PC-3 (cell line): ENCODE measurements at regions not wholly inside any gene's neighbourhood (a gene's known extent, or its start where the extent isn't known, plus 50 kb on each side); places are given as distances from the start of the nearest gene placed in this dataset.

Experiments
- ATAC-seq: fragments of 200-7000 bp; cut with Tn5 transposase; 2 replicates; pipeline ENCODE4 v1.9.1; 2020; ENCODE audit warnings: mild to moderate bottlenecking, moderate library complexity
- BruUV-seq: library from RNA; stranded (reverse); fragments of 400-500 nt; replicated peaks from 2 replicates; lab custom pipeline; 2021; lab: Mats Ljungman, UMichigan
- CTCF ChIA-PET: fragments of 300-600 bp; sonication (Branson Sonifier 250); formaldehyde crosslinking; loops from one replicate; lab custom pipeline; 2022; ENCODE audit warnings: antibody characterized with exemption; lab: Charles Lee
- POLR2A ChIA-PET: fragments of 300-600 bp; sonication (Branson Sonifier 250); formaldehyde crosslinking; loops from one replicate; lab custom pipeline; 2022; ENCODE audit warnings: antibody characterized with exemption; ENCODE audit not compliant: unreplicated experiment; lab: Charles Lee
- DNase-seq: peaks from one replicate; pipeline ENCODE4 v3.0.0-alpha.2; 2015
- H2AFZ ChIP-seq: fragments of 300-600 bp; sonication (generic); 2 replicates; pipeline ENCODE4 v1.6.0; 2016; ENCODE audit warnings: antibody characterized with exemption, low read length
- H3F3A ChIP-seq: fragments of 300-600 bp; sonication (generic); one replicate; pipeline ENCODE4 v1.6.0; 2017; ENCODE audit warnings: antibody characterized with exemption, low read length, control low read depth, mild to moderate bottlenecking; ENCODE audit not compliant: unreplicated experiment
- H3K27ac ChIP-seq: fragments of 300-600 bp; sonication (generic); 2 replicates; pipeline ENCODE4 v1.5.1; 2016; ENCODE audit warnings: mild to moderate bottlenecking, low read length
- H3K27me3 ChIP-seq: fragments of 300-600 bp; sonication (generic); 2 replicates; pipeline ENCODE4 v1.6.1; 2016; ENCODE audit warnings: low read length, mixed read lengths
- H3K36me3 ChIP-seq: fragments of 300-600 bp; sonication (generic); 2 replicates; pipeline ENCODE4 v1.6.1; 2016; ENCODE audit warnings: low read depth, mixed run types, low read length, mixed read lengths
- H3K4me1 ChIP-seq: fragments of 300-600 bp; sonication (generic); 2 replicates; pipeline ENCODE4 v1.5.1; 2016; ENCODE audit warnings: low read length; ENCODE audit not compliant: insufficient read depth
- H3K4me2 ChIP-seq: fragments of 300-600 bp; sonication (generic); 2 replicates; pipeline ENCODE4 v1.6.0; 2016; ENCODE audit warnings: low read length
- H3K4me3 ChIP-seq: fragments of 300-600 bp; sonication (generic); 2 replicates; pipeline ENCODE4 v1.5.1; 2016; ENCODE audit warnings: mild to moderate bottlenecking, low read length, mixed read lengths
- H3K79me2 ChIP-seq: fragments of 300-600 bp; sonication (generic); 2 replicates; pipeline ENCODE4 v1.6.1; 2017; ENCODE audit warnings: low read length, mixed read lengths
- H3K9ac ChIP-seq: fragments of 300-600 bp; sonication (generic); 2 replicates; pipeline ENCODE4 v1.6.0; 2016; ENCODE audit warnings: mild to moderate bottlenecking, low read length
- H3K9me2 ChIP-seq: fragments of 300-600 bp; sonication (generic); replicated peaks from 2 replicates; pipeline ENCODE4 v1.6.1; 2016; ENCODE audit warnings: mixed run types, low read length, mixed read lengths
- H3K9me3 ChIP-seq: fragments of 300-600 bp; sonication (generic); 2 replicates; pipeline ENCODE4 v1.6.1; 2016; ENCODE audit warnings: low read length, mixed read lengths
- H4K20me1 ChIP-seq: fragments of 300-600 bp; sonication (generic); 2 replicates; pipeline ENCODE4 v1.6.1; 2016; ENCODE audit warnings: low read length, mixed read lengths
- EZH2 ChIP-seq: fragments of 300-600 bp; sonication (generic); IDR thresholded peaks from one replicate; pipeline ENCODE4 v1.6.1; 2017; ENCODE audit warnings: antibody characterized with exemption, mild to moderate bottlenecking, low read length; ENCODE audit not compliant: unreplicated experiment
- EZH2phosphoT487 ChIP-seq: fragments of 300-600 bp; sonication (generic); IDR thresholded peaks from 2 replicates; pipeline ENCODE4 v1.6.1; 2018; ENCODE audit warnings: mild to moderate bottlenecking, antibody characterized with exemption, low read length, borderline replicate concordance
- intact Hi-C: fragments of 100-400 bp; cut with micrococcal nuclease; formaldehyde crosslinking; loops from 2 replicates; pipeline ENCODE4 v1.9.0; 2023
- TF ChIP-seq, protein P1 (sequence below): fragments of 300-600 bp; sonication (generic); conservative IDR thresholded peaks from 2 replicates; pipeline ENCODE4 v1.5.1; 2017; ENCODE audit warnings: antibody characterized with exemption, low read depth, mild to moderate bottlenecking, low read length

GRCh38 chr4:89653012-89653411 is 183.9 kb downstream of the SNCA start:
- no peak overlapping the region for H3K4me2 ChIP-seq
- ATAC-seq: no peak
- H3K9me2 ChIP-seq: no peaks in the 10 kb centered on the region
- H3K27ac ChIP-seq: no peak overlapping the region
- H3K4me1 ChIP-seq: no peaks in the 10 kb centered on the region
- H3F3A ChIP-seq: no peaks in the 10 kb centered on the region
- no peak for TF ChIP-seq EZH2phosphoT487
- TF ChIP-seq, protein P1, sequence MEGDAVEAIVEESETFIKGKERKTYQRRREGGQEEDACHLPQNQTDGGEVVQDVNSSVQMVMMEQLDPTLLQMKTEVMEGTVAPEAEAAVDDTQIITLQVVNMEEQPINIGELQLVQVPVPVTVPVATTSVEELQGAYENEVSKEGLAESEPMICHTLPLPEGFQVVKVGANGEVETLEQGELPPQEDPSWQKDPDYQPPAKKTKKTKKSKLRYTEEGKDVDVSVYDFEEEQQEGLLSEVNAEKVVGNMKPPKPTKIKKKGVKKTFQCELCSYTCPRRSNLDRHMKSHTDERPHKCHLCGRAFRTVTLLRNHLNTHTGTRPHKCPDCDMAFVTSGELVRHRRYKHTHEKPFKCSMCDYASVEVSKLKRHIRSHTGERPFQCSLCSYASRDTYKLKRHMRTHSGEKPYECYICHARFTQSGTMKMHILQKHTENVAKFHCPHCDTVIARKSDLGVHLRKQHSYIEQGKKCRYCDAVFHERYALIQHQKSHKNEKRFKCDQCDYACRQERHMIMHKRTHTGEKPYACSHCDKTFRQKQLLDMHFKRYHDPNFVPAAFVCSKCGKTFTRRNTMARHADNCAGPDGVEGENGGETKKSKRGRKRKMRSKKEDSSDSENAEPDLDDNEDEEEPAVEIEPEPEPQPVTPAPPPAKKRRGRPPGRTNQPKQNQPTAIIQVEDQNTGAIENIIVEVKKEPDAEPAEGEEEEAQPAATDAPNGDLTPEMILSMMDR: no peak
- TF ChIP-seq EZH2: no peak
- H3K79me2 ChIP-seq: no peaks in the 10 kb centered on the region
- H3K9ac ChIP-seq: no peak overlapping the region
- H4K20me1 ChIP-seq: no peaks in the 10 kb centered on the region
- no TSS peak for BruUV-seq
- ChIA-PET POLR2A (no interaction called here), CTCF (no interaction called here)
- no peak for DNase-seq
- H3K27me3 ChIP-seq: peaks cover 24% of the 10 kb centered on the region
- H2AFZ ChIP-seq: no peak overlapping the region
- no peaks in the 10 kb centered on the region for H3K36me3 ChIP-seq
- no peak overlapping the region for H3K4me3 ChIP-seq
- intact Hi-C loops: no loop called here
- H3K9me3 ChIP-seq: no peaks in the 10 kb centered on the region

DNA sequence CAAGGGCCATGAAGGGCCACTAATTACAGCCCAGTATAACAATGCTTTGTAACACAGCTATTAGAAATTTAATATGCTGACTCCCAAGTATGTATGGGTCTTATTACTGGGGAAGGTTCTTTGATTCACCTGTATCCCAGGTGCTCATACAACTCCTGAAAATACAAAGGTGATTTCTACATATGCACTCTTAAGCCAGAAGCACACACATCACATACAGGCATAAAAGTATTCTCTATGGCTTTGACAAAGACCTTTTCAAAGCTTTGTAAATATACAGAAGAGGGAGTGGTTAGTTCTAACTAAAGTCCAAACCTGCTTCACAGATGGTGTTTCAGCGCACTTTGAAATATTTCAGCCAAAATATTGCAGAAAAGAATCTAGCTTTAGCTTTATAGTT is 191.5 kb downstream of the SNCA start:
- no peak overlapping the region for H3K9ac ChIP-seq
- H2AFZ ChIP-seq: no peak overlapping the region
- no peaks in the 10 kb centered on the region for H3F3A ChIP-seq
- H3K27ac ChIP-seq: no peak overlapping the region
- BruUV-seq: no TSS peak
- no peak overlapping the region for H3K4me2 ChIP-seq
- intact Hi-C loops: no loop called here
- H3K9me3 ChIP-seq: no peaks in the 10 kb centered on the region
- ATAC-seq: no peak
- no peak overlapping the region for H3K4me3 ChIP-seq
- H4K20me1 ChIP-seq: no peaks in the 10 kb centered on the region
- H3K9me2 ChIP-seq: no peaks in the 10 kb centered on the region
- peaks cover 12% of the 10 kb centered on the region for H3K27me3 ChIP-seq
- POLR2A ChIA-PET: no interaction called here
- no peaks in the 10 kb centered on the region for H3K4me1 ChIP-seq
- H3K79me2 ChIP-seq: no peaks in the 10 kb centered on the region
- CTCF ChIA-PET: no interaction called here
- no peaks in the 10 kb centered on the region for H3K36me3 ChIP-seq
- no peak for DNase-seq
- TF ChIP-seq, protein P1: no peak
- TF ChIP-seq EZH2: no peak
- TF ChIP-seq EZH2phosphoT487: no peak

DNA sequence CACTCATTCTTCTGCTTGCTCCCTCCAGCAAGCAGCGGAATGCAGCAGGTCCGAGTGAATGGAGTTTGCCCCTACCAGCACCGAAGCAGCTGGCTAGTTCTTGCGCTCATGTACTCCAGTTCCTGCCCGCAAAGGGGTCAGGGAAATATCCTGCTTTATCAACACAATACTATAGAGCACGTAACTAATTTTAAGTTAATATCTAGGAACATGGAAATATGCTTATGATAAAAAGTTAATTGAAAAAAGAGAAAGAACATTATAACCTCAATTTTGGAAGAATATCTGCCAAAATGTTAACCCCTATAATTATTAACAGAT is 195.6 kb downstream of the SNCA start:
- Histone ChIP-seq H3K9me2 (no peaks in the 10 kb centered on the region), H3K27me3 (peaks cover 23% of the 10 kb centered on the region), H3K4me1 (no peaks in the 10 kb centered on the region), H3K36me3 (no peaks in the 10 kb centered on the region), H3K27ac (no peak overlapping the region), H4K20me1 (no peaks in the 10 kb centered on the region), H3K79me2 (no peaks in the 10 kb centered on the region), H3F3A (no peaks in the 10 kb centered on the region), H3K4me2 (no peak overlapping the region), H2AFZ (no peak overlapping the region), H3K9me3 (no peaks in the 10 kb centered on the region), H3K9ac (no peak overlapping the region), H3K4me3 (no peak overlapping the region)
- ChIA-PET POLR2A (no interaction called here), CTCF (interaction anchor here (0.6 kb wide), 1 partner anchor 27 kb away, joined by 8 read pairs; no protein-coding TSS in a partner anchor)
- ATAC-seq (no peak), DNase-seq (no peak)
- BruUV-seq: no TSS peak
- no peak for TF ChIP-seq EZH2phosphoT487
- TF ChIP-seq, protein P1: 0 out of 2 replicates have a peak, but pooled peaks have one; percentile 16
- TF ChIP-seq EZH2: no peak
- intact Hi-C loops: no loop called here
